ENCODE measurements at regions not wholly inside any gene's neighbourhood (a gene's known extent, or its start where the extent isn't known, plus 50 kb on each side); places are given as distances from the start of the nearest gene placed in this dataset.

- Histone ChIP-seq H3K36me3 (no peaks in the 10 kb centered on the region), H3K4me2 (no peak overlapping the region), H3K27ac (no peak overlapping the region), H3K4me3 (no peak overlapping the region), H4K20me1 (no peaks in the 10 kb centered on the region), H3K9me3 (replicated peaks in 1 of 11) (no peaks in the 10 kb centered on the region), H3K27me3 (no peaks in the 10 kb centered on the region), H3K9ac (no peak overlapping the region), H3K4me1 (no peaks in the 10 kb centered on the region)
- TF ChIP-seq Cebpa-rat (IDR thresholded peaks at IDR 0.05): no peak
These were observed 997.9 kb upstream of the FLRT2 start for GRCh38 chr14:84532016-84532415.

DNA sequence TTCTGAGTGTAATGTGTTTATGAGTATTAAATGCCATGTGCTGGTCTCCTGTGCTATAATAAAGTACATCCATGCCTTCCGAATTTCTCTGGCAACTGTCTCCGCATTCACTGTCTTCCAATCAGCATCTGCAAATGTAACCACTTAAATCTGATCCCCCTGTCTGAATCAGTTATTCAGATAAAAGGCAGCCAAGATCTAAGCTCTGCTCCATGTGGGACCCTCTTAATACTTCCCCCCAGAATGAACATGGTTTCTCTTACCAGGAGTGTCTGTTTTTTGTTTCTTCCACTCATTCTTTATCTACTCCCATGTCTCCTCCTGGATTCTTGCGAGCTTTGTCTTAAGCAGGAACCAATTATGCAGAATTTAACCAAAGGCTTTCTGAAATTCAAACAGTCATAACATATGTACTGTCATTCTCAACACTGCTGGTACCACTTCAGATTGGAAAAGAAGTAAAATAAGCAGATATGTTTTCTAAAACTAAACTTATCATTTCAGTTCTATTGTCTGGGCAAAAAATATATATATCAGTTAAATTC is 996.7 kb upstream of the FLRT2 start:
- no peak overlapping the region for H3K27ac ChIP-seq
- H3K4me2 ChIP-seq: no peak overlapping the region
- TF ChIP-seq Cebpa-rat (IDR thresholded peaks at IDR 0.05): no peak
- no peaks in the 10 kb centered on the region for H4K20me1 ChIP-seq
- no peaks in the 10 kb centered on the region for H3K4me1 ChIP-seq
- H3K27me3 ChIP-seq: no peaks in the 10 kb centered on the region
- no peaks in the 10 kb centered on the region for H3K36me3 ChIP-seq
- H3K9me3 ChIP-seq (replicated peaks in 1 of 11): no peaks in the 10 kb centered on the region
- H3K4me3 ChIP-seq: no peak overlapping the region
- H3K9ac ChIP-seq: no peak overlapping the region

GRCh38 chr14:84533791-84534190 is 996.2 kb upstream of the FLRT2 start:
- no peaks in the 10 kb centered on the region for H3K9me3 ChIP-seq (replicated peaks in 1 of 11)
- TF ChIP-seq Cebpa-rat (IDR thresholded peaks at IDR 0.05): no peak

DNA sequence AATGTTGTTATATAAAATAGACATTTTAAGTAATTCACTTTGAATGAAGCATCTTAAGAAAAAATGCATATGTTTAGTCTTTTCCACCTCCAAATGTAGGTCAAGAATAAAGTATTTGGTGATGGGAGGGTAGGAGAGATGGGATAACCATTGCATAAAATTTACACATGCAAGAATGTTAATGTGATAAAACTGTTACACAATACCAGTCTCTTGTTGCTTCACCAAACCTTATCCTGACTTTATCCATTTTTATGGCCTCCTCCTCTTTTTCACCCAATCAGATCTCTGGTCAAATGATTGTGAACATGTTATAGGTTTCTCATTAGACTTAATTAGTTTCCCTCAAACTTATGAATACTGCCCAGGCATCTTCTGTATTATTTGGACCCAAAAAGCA is 994.5 kb upstream of the FLRT2 start:
- Histone ChIP-seq H3K27me3 (no peaks in the 10 kb centered on the region), H3K9me3 (replicated peaks in 1 of 11) (no peaks in the 10 kb centered on the region), H4K20me1 (no peaks in the 10 kb centered on the region), H3K27ac (no peak overlapping the region), H3K4me2 (no peak overlapping the region), H3K4me1 (no peaks in the 10 kb centered on the region), H3K4me3 (no peak overlapping the region), H3K36me3 (no peaks in the 10 kb centered on the region), H3K9ac (no peak overlapping the region)
- TF ChIP-seq Cebpa-rat (IDR thresholded peaks at IDR 0.05): no peak

More at GRCh38 chr14:84533791-84534190, 996.2 kb upstream of the FLRT2 start:
- no peaks in the 10 kb centered on the region for H4K20me1 ChIP-seq
- H3K27ac ChIP-seq: no peak overlapping the region
- H3K9ac ChIP-seq: no peak overlapping the region
- no peaks in the 10 kb centered on the region for H3K4me1 ChIP-seq
- H3K36me3 ChIP-seq: no peaks in the 10 kb centered on the region
- H3K4me2 ChIP-seq: no peak overlapping the region
- no peak overlapping the region for H3K4me3 ChIP-seq
- no peaks in the 10 kb centered on the region for H3K27me3 ChIP-seq

GRCh38 chr14:84535976-84536375 is 994.0 kb upstream of the FLRT2 start:
- H3K9ac ChIP-seq: no peak overlapping the region
- H3K9me3 ChIP-seq (replicated peaks in 1 of 11): no peaks in the 10 kb centered on the region
- H4K20me1 ChIP-seq: no peaks in the 10 kb centered on the region
- H3K4me2 ChIP-seq: no peak overlapping the region
- no peak for TF ChIP-seq Cebpa-rat (IDR thresholded peaks at IDR 0.05)
- H3K4me1 ChIP-seq: no peaks in the 10 kb centered on the region
- no peak overlapping the region for H3K27ac ChIP-seq
- H3K36me3 ChIP-seq: no peaks in the 10 kb centered on the region
- no peaks in the 10 kb centered on the region for H3K27me3 ChIP-seq
- no peak overlapping the region for H3K4me3 ChIP-seq

- H3K4me1 ChIP-seq: no peaks in the 10 kb centered on the region
These were observed 988.9 kb upstream of the FLRT2 start for GRCh38 chr14:84541018-84541417.

DNA sequence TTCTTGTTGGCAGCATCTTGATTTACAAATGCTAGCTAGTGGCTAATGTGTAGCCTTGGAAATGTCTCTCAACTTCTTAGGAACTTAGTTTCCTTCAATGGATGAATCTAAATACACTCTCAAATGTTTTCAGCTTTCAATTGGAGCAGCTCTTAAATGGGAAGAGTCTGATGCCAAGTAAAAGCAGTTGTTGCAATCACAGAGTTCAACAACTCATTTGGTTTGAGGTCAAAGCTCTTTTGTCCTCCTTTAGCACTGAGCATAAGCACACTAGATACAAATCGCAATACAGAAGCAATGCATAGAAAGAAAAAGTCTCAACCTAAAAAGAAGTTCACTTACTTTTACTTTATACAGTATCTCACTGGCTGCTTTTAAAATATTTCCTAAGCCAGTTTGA is 986.1 kb upstream of the FLRT2 start:
- Histone ChIP-seq H3K36me3 (no peaks in the 10 kb centered on the region), H3K27me3 (no peaks in the 10 kb centered on the region), H3K4me3 (no peak overlapping the region), H3K27ac (no peak overlapping the region), H4K20me1 (no peaks in the 10 kb centered on the region), H3K4me2 (no peak overlapping the region), H3K9ac (no peak overlapping the region), H3K9me3 (replicated peaks in 1 of 11) (no peaks in the 10 kb centered on the region), H3K4me1 (no peaks in the 10 kb centered on the region)
- TF ChIP-seq Cebpa-rat (IDR thresholded peaks at IDR 0.05): no peak

More at GRCh38 chr14:84541018-84541417, 988.9 kb upstream of the FLRT2 start:
- H3K27ac ChIP-seq: no peak overlapping the region
- H3K36me3 ChIP-seq: no peaks in the 10 kb centered on the region
- H4K20me1 ChIP-seq: no peaks in the 10 kb centered on the region
- no peaks in the 10 kb centered on the region for H3K27me3 ChIP-seq
- no peak overlapping the region for H3K4me3 ChIP-seq
- no peak overlapping the region for H3K9ac ChIP-seq
- TF ChIP-seq Cebpa-rat (IDR thresholded peaks at IDR 0.05): no peak
- H3K9me3 ChIP-seq (replicated peaks in 1 of 11): no peaks in the 10 kb centered on the region
- no peak overlapping the region for H3K4me2 ChIP-seq

GRCh38 chr14:84544486-84545131 is 985.3 kb upstream of the FLRT2 start:
- H3K4me1 ChIP-seq: no peaks in the 10 kb centered on the region
- H3K36me3 ChIP-seq: no peaks in the 10 kb centered on the region
- no peaks in the 10 kb centered on the region for H4K20me1 ChIP-seq
- no peak overlapping the region for H3K4me3 ChIP-seq
- no peak overlapping the region for H3K9ac ChIP-seq
- H3K4me2 ChIP-seq: no peak overlapping the region
- no peak for TF ChIP-seq Cebpa-rat (IDR thresholded peaks at IDR 0.05)
- H3K27ac ChIP-seq: no peak overlapping the region
- H3K27me3 ChIP-seq: no peaks in the 10 kb centered on the region
- no peaks in the 10 kb centered on the region for H3K9me3 ChIP-seq (replicated peaks in 1 of 11)

GRCh38 chr14:84546236-84546635 is 983.7 kb upstream of the FLRT2 start:
- H3K4me2 ChIP-seq: no peak overlapping the region
- TF ChIP-seq Cebpa-rat (IDR thresholded peaks at IDR 0.05): no peak
- no peaks in the 10 kb centered on the region for H3K9me3 ChIP-seq (replicated peaks in 1 of 11)
- H3K27me3 ChIP-seq: no peaks in the 10 kb centered on the region
- no peaks in the 10 kb centered on the region for H4K20me1 ChIP-seq
- no peak overlapping the region for H3K9ac ChIP-seq
- H3K4me3 ChIP-seq: no peak overlapping the region
- H3K36me3 ChIP-seq: no peaks in the 10 kb centered on the region
- H3K27ac ChIP-seq: no peak overlapping the region
- 0 out of 20 replicates have a peak, but pooled peaks cover 0 to 2% (median 0%) of the 10 kb centered on the region in 10 experiments for H3K4me1 ChIP-seq

DNA sequence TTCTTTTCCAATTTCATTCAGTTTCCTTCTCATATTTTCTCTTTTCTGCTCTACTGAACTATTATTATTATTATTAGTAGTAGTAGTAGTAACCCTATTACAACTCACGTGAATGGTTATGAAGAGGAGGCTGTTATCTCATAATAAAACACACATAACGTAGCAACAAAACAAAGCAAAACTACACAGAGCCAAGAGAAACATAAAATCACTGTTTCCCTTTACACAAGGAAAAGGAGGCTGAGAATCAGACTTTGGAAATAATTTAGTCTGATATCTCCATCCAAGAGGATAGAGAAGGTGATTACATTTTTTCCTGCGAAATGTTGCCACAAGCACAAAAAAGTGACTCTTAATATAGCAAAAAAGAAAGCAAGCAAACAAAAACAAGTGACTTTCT is 975.8 kb upstream of the FLRT2 start:
- no peaks in the 10 kb centered on the region for H3K27me3 ChIP-seq
- H3K9me3 ChIP-seq (replicated peaks in 1 of 11): peaks cover 0 to 15% (median 11%) of the 10 kb centered on the region in 11 experiments; a peak in 17 of 22 replicates
- no peaks in the 10 kb centered on the region for H3K36me3 ChIP-seq
- H4K20me1 ChIP-seq: no peaks in the 10 kb centered on the region
- H3K4me2 ChIP-seq: no peak overlapping the region
- H3K4me1 ChIP-seq: 0 out of 20 replicates have a peak, but pooled peaks cover 0 to 6% (median 0%) of the 10 kb centered on the region in 10 experiments
- no peak overlapping the region for H3K27ac ChIP-seq
- TF ChIP-seq Cebpa-rat (IDR thresholded peaks at IDR 0.05): no peak
- no peak overlapping the region for H3K9ac ChIP-seq
- no peak overlapping the region for H3K4me3 ChIP-seq

Measured in BLaER1 treated with 17β-estradiol and CSF1 and Interleukin-3, amounts not matched to agents 10 nM and 100 nM (cell line).